ENCODE measurements at regions not wholly inside any gene's neighbourhood (a gene's known extent, or its start where the extent isn't known, plus 50 kb on each side); places are given as distances from the start of the nearest gene placed in this dataset.

- DNase-seq (ENCODE audit: low spot score) = no peak
- no peak for TF ChIP-seq CTCF (IDR thresholded peaks at IDR 0.05; ENCODE audit: borderline replicate concordance, control extremely low read depth, extremely low read depth, insufficient read depth, missing control alignments)
- in situ Hi-C loops (cut with MboI; ENCODE audit: low sequenced_read_pairs, unreplicated experiment) = no loop called here
These were observed 132.6 kb downstream of the MRPS6 start for GRCh38 chr21:34205811-34206571.

- no peak for TF ChIP-seq CTCF (IDR thresholded peaks at IDR 0.05; ENCODE audit: borderline replicate concordance, control extremely low read depth, extremely low read depth, insufficient read depth, missing control alignments)
- no peak for DNase-seq (ENCODE audit: low spot score)
- in situ Hi-C loops (cut with MboI; ENCODE audit: low sequenced_read_pairs, unreplicated experiment) = no loop called here
These were observed 140.6 kb downstream of the MRPS6 start for GRCh38 chr21:34213959-34214358.

DNA sequence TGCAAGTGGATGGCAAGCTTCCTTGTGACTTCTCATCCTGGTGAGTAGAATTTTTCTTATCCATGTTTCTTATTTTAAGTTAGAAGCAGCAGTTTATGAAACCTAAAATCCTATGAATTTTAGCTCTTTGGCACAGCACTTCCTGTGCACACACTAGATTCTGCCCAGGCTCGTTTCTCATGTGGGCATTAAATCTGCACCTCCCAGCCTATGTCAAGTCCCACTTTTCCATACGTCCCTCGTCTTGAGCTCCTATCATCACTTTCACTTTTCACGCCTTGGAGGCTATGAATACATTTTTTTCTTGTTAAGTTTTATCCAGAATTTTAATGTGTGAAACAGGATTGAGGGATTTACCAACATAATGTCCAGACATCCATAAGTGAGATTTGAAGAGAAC is 142.1 kb downstream of the MRPS6 start:
- in situ Hi-C loops (cut with MboI; ENCODE audit: low sequenced_read_pairs, unreplicated experiment) = no loop called here
- no peak for TF ChIP-seq CTCF (IDR thresholded peaks at IDR 0.05; ENCODE audit: borderline replicate concordance, control extremely low read depth, extremely low read depth, insufficient read depth, missing control alignments)
- no peak for DNase-seq (ENCODE audit: low spot score)

GRCh38 chr21:34215911-34216717 is 142.7 kb downstream of the MRPS6 start:
- no peak for DNase-seq (ENCODE audit: low spot score)
- in situ Hi-C loops (cut with MboI; ENCODE audit: low sequenced_read_pairs, unreplicated experiment) = no loop called here
- no peak for TF ChIP-seq CTCF (IDR thresholded peaks at IDR 0.05; ENCODE audit: borderline replicate concordance, control extremely low read depth, extremely low read depth, insufficient read depth, missing control alignments)

DNA sequence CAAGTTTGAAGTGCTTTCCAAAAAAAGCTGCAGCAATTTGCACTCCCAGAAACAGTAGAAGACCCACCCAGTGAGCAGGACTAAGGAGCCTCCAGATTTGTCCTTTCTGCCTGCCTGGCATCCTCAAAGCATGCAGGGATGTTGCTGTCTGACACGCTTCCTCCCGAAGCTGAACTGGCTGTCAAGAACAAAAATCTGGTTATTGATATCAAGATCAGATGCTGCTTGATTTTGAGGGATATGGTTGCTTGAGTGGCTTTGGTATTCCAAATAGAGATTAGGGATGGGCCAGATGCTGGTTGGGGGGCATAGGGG is 143.3 kb downstream of the MRPS6 start:
- DNase-seq (ENCODE audit: low spot score) = no peak
- in situ Hi-C loops (cut with MboI; ENCODE audit: low sequenced_read_pairs, unreplicated experiment) = no loop called here
- no peak for TF ChIP-seq CTCF (IDR thresholded peaks at IDR 0.05; ENCODE audit: borderline replicate concordance, control extremely low read depth, extremely low read depth, insufficient read depth, missing control alignments)

DNA sequence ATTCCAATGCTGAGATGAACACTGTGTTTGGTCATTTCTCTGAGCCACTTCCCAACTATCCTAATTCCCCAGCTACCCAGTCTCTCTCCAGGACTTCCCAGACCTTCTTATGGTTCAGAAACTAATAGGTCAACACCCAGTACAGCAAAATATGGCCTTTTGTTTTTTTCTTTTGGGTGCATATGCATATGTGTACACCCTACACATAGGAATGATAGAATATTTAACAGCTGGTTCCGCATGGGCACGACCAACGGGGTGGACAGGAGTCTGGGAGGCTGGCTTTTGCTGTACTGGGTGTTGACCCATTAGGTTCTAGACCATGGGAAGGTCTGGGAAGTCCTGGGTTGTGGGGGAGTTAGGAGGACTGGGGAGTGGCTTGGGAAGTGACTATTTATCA is 143.9 kb downstream of the MRPS6 start:
- TF ChIP-seq CTCF (IDR thresholded peaks at IDR 0.05; ENCODE audit: borderline replicate concordance, control extremely low read depth, extremely low read depth, insufficient read depth, missing control alignments) = no peak
- DNase-seq (ENCODE audit: low spot score) = no peak
- in situ Hi-C loops (cut with MboI; ENCODE audit: low sequenced_read_pairs, unreplicated experiment) = no loop called here

Data from GM13976 (cell line).